ENCODE measurements at regions not wholly inside any gene's neighbourhood (a gene's known extent, or its start where the extent isn't known, plus 50 kb on each side); places are given as distances from the start of the nearest gene placed in this dataset.
"Not testable (repeated sequence)": the region's sequence is repeated elsewhere in the genome, so short reads cannot be mapped to it uniquely, and the experiment has no call there.

- DNase-seq: not testable (repeated sequence)
These were observed 54.4 kb upstream of the LRPAP1 start for GRCh38 chr4:3586596-3586995.

GRCh38 chr4:3585567-3585966 lies 53.3 kb upstream of the LRPAP1 start:
- not testable (repeated sequence) for DNase-seq

- DNase-seq: no peak
These were observed 49.9 kb upstream of the LRPAP1 start for GRCh38 chr4:3582091-3582475.

All from NCI-H146 (cell line).